Renal cortex interstitium (tissue), 11 donors: ENCODE measurements at regions not wholly inside any gene's neighbourhood (a gene's known extent, or its start where the extent isn't known, plus 50 kb on each side); places are given as distances from the start of the nearest gene placed in this dataset.
A peak's percentile ranks its signal among the peaks of the same experiment; 100 is the strongest.
"Not testable (repeated sequence)": the region's sequence is repeated elsewhere in the genome, so short reads cannot be mapped to it uniquely, and the experiment has no call there.

Experiments
- DNase-seq, 11 donors: peaks; one replicate each; pipeline ENCODE4 v3.0.0-alpha.2; 2013; ENCODE audit warnings: low read depth in 9 of 11, low spot score in 4 of 11; ENCODE audit errors: extremely low read depth in 1 of 11

DNA sequence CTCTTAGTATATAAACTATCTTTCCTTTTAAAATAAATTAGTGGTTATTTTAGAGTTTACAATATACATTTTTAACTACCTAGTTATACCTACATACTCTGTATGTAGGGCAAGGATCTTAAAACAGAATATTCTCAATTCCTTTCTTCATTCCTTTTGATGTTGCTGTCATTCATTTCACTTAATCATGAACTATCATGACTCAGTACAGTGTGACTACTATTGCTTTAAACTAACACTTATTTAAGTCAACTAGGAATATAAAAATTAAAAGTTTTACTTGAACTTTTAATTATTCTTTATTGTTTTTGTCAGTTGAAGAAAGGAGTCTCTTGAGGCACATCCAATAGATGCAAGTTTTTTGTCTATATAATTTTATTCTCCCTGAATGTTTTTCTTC, 726.4 kb downstream of the BRINP3 start:
- DNase-seq: no peak

DNA sequence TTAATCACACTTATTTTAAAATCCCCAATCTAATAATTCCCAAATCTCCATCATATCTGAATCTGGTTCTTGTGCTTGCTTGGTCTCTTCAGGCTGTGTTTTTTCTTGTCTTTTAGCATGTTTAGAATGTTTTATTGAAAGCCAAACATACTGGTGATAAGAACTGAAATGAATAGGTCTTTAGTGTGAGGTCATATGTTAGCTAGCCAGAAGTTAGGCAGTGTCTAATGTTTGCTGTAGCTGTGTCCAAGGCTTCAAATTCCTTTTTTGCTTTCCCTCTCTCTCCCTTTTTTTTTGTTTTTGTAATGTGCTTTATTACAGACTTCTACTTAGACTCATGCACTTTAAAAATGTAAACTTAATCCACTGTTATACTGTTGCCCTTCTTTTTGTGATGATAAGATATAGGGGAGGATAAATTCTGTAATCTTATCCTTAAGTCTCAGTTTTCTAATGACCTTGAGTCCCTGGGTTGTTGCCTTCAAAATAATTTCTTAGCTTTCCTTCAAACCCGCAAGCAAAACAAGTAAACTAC, 725.1 kb downstream of the BRINP3 start:
- peak in 1 of 11 donors; percentile 1 for DNase-seq

DNA sequence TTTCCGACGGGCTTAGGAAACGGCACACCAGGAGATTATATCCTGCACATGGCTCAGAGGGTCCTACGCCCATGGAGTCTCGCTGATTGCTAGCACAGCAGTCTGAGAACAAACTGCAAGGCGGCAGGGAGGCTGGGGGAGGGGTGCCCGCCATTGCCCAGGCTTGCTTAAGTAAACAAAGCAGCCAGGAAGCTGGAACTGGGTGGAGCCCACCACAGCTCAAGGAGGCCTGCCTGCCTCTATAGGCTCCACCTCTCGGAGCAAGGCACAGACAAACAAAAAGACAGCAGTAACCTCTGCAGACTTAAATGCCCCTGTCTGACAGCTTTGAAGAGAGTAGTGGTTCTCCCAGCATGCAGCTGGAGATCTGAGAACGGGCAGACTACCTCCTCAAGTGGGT, 722.6 kb downstream of the BRINP3 start:
- DNase-seq: not testable (repeated sequence)

DNA sequence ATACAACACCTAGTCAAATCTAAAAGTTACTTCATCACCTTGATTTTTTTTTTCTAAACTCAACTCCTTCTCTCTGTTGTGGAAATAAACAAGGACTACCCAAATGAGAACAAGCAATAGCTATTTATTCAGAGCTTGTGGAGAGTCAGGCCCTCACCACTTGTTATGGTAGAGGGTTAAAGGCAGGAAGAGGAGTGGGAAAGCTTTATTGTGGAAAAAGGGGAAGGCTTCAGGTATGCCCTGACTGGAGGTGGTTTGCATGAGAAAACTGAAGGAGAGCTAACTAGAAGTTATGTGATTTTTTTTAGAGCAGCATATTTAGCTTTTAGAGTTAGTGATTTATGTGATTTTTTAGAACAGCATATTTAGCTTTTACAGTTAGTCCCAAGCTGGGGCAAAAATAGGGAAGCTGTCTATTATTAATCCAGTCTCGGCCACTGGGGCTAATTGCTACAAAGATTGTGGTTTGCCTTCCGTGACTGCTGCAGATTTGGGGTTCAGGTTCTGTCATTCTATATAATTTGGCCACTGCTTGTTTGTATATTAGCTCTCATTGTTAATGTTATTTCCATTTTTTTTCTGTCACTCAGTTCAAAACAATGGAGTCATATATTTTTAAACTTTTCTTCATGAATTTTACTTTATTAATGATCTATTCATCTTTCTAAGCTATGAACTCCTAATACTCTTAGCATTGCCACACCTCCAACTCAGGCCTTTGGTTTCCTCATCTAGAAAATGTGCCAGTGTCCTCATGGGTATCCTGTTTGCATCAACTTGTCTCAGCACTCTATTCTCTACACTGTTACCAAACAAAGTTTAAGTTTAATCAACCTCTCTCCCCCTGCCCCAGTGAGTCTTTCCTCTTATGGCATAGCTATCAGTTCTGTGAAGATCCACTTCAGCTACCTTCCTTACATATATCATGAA, 713.0 kb downstream of the BRINP3 start:
- DNase-seq: no peak

DNA sequence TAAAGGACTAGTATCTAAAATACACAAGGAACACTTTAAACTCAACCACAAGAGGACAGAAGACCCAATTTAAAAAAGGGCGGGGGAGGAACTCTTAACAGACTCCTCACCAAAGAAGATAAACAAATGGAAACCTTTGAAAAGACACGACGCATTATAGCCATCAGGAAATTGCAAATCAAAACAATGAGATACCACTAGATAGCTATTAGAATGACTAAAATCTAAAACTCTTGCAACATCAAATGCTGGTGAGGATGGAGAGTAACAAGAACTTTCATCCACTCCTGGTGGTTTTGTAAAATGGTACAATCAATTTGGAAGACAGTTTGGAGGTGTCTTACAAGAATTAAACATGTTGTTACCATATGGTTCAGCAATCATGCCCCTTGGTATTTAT, 708.2 kb downstream of the BRINP3 start:
- DNase-seq: no peak

DNA sequence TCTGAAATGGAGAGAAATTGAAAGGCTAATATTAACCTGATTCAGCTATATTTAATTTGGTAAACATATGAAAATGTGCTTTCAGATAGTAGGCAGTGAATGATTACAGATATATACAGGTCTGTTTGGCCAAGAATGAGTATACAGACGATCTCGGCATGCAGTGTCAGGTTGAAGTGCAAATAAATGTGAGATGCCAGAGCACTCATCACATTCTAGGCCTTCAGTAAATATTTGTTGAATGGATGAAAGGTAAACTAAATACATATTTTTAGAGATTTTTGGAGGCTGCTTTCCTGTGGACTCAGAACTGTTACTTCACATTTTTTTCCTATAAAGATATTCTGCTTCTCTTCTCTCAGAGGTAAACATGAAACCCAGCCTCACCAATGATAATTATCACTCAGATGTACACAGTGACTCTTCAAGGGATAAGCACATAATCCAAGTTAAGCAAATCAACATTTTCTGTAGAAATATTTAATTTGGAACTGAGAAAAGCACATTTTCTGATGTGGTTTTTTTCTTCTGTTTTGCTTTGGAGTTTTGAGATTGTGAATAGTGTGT, 702.9 kb downstream of the BRINP3 start:
- no peak for DNase-seq

DNA sequence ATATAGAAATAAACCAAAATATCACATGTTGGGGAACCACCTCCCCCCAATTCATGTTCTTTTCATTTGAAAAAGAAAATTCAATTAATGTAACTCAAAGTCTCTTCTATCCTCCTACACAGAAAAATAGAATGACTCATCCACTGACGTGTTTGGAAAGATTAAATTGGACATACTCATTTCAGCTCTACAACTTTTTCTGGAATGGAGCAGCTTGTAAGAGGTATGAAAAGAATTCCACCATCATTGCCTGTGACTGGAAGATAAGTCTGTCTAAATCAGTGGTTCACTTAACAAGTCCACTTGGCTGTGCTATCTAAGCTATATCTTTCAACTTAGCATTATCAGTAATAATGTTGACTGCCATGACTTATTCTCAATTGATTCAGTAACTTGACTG, 702.3 kb downstream of the BRINP3 start:
- no peak for DNase-seq

DNA sequence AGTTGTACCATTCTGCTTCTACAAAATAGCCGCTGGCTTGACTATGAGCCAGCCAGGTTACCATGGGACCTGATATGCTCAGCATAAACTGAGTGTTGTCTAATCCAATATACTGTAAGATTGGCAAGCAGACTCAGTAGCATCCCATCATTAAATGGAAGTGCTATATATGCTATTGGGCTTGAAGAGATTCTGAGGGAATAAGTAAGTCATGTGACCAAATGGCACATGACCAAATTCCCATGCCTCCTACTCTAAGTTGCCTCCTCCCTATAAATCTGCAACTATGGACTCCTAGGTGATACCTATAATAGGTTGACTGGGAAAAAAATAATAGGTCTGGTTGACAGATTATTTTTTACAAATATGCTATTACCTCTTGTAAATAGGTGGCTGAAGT, 698.6 kb downstream of the BRINP3 start:
- no peak for DNase-seq

DNA sequence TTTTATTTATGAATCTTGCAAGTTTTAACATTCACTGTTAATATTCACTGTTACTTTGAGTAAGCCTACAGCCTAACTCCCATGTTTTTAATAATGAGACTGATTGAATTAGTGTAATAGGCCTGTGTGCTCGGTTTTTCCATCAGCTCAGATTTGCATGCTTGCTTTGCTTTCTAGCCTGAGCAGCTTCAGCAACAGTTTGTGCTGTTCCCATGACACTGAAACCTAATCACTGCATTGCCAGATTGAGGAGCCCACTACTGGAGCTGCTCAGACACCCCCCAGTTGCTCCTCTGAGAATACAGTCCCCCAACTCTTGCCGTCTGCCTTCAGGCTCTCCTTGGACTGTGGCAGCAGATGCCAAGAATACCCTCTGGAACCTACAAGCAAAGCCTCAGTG, 695.4 kb downstream of the BRINP3 start:
- peak in 2 of 11 donors; percentile 4 to 6 for DNase-seq

DNA sequence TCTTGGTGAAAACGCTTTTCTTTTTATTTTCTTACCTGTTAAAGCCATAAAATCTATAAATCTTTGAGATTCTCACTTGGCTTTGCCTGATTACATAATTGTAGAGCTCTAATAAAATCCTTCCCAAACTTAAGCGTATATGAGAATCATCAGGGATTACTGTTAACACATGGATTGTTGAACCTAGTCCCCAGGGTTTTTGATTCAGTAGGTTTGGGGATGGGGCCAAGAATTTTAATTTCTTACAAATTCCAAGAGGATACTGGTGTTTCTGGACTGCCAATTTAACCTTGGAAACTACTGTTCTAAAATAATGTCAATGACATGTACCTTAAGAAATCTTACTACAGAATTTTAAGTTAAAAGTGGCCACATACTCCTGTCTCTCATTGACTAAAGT, 694.2 kb downstream of the BRINP3 start:
- DNase-seq: no peak

DNA sequence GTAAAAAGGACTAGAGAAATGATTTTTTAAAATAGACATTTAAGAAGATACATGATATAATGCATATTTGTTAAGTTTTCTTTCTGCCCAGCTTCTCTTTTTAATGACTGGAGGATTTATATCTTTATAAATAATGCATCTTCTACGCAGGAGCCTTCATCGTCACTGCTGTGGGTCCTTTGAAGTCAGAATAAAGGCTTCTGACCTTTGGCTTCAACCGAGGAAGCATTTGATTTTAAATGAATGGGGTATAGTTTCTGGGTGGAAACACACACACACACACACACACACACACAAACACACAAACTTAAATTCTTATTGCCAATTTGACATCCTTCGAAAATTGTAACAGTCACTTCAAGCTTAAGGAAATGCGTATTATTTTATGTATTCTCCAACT, 690.9 kb downstream of the BRINP3 start:
- DNase-seq: no peak

DNA sequence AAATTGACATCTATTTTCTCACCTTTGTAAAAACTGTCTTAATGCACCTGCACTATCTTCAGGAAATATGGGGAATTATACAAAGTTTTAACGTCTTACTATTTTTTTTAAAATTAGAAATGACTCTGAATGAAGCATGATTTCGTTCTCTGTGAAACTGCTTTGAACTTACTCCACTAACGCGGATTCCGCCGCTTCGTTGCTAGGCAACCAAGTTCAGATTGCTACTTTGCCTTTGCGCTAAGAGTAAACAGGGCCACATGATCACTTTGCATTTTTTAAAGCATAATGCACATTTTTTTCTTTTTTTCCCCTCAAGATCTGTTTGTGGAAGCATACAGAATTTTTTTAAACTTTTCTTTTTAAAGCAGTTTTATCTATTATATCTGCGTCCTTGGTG, 690.5 kb downstream of the BRINP3 start:
- peak in 6 of 11 donors; percentile 7 to 28 (median 13) for DNase-seq

DNA sequence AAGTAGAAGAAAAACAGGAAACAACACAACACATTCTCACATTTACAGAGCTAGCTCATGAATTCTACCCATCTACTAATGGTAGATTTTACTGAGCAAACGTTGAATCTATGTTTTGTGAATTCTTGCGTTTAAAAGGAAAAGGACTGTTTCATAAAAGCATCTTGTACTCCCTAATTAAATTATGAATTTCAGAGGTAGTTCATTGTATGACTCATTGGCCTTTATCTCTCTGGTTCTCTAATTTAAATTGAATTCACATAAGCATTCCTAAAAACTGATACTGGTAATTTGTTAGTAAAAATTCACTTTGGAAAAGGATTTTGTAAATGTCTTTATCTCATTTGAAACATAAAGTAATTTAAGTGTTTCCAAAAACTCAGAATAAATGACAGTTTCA, 687.3 kb downstream of the BRINP3 start:
- DNase-seq: no peak

DNA sequence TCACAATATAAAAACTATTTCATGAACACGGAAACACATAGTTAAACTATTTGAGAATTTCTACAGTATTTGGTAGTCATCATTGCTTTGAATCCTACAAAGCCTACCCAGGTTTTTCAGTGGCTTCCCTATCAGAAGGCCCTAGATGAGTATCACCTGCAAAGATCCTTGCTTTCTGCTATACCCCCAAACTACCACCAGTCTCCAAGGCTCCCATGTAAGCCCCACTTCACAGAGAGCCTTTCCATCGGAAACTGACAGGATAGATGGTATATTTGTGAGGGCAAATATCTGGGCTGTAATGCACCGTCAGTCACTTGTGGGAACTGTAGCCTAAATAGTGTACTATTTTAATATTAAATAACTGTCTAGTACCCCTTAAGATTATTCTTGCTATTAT, 674.3 kb downstream of the BRINP3 start:
- no peak for DNase-seq

DNA sequence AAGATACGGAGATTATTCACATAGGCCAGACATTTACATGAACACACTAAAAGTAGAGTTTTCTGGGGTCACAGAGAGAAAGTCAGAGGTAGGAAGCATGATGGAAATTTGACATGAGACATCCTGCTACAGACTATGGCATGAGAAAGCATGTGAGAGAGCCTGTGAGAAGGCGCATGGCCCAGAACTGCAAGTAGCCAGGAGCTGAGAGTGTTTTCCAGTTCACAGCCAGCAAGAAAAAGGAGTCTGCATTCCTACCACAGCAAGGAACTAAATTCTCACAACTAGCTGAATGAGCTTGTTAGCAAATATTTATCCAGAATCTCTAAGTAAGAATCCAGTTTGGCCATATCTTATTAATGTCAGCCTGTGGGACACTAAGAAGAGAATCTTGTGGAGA, 673.3 kb downstream of the BRINP3 start:
- no peak for DNase-seq

DNA sequence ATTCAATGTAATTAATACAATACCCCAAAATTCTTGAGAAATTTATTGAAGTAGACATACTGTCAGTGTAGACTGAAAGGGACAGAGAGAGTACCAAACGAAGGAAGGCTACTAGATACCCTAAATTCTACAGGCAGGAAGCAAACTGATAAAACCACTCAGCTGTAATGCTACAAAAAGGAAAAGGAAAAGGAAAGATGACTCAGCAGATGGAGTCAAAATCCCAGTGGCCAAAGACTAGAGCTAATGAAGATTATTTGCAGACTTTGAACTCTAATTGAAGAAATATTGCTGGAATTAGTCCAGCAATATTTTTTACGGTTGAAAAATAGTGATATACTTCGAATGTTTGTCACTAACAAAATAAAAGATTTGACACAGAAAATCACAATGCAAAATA, 671.9 kb downstream of the BRINP3 start:
- DNase-seq: no peak

DNA sequence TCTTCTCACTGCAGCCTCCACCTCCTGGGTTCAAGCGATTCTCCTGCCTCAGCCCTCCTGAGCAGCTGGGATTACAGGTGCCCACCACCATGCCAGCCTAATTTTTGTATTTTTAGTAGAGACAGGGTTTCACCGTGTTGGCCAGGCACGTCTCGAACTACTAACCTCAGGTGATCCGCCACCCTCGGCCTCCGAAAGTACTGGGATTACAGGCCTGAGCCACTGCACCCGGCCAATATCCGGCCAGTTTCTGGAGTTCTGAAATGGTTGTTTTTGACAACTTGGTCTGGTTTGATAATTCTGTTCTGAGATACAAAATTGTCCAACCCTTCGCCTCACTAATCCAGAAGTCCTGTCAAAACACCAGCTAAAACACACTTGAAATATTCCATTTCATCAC, 667.0 kb downstream of the BRINP3 start:
- DNase-seq: not testable (repeated sequence)

DNA sequence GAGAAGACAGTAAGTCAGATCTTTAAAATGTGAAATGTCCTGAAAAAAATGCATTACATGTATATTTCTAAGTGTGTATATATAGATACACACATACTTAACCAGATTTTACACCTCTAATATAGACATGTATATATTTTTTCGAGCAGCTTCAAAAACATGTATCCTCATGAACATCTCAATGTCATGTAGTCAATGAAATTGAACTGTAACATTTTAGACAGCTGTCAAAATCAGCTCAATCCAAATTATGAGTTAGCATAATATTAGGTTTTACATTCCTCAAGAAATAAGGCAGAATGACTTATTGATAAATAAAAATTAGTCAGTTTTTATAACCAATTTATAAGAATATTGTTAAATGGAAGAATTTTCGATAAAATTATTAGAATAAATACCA, 665.7 kb downstream of the BRINP3 start:
- DNase-seq: no peak

DNA sequence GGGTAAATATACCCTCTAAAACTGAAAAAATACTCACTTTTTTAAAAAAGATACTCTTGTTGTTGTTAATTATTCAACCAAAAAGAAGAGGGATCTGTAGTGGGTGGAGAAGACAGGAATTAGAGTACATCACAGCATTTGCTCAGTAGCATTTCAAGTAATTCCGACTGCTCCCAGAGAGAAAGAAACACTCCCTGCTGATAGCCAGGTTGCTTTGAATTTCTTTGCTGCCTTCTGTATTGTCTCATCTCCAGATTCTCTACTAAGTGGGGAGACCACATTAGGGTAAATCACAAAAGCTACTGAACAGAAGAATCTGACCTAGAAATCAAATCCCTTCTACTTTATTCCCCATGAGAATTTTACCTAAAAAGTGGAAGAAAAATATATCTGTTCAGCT, 661.1 kb downstream of the BRINP3 start:
- DNase-seq: no peak

DNA sequence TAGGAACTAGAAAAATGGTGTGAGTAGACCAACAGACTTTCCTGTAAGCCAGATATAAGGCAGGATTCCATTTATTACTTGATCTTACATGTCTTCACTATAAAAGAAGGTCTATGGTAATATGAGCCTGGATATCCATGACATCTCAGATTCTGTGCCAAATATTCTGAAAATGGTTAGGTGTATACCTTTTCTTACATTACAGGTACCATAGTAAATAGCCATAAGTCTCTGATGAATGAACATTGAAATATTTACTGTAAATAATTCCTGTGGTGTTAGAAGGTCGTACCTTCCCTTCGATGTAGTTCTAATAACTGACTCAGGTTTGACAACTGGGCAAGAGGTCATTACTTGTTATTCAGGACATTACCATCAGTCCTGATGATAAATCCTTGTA, 657.9 kb downstream of the BRINP3 start:
- no peak for DNase-seq

DNA sequence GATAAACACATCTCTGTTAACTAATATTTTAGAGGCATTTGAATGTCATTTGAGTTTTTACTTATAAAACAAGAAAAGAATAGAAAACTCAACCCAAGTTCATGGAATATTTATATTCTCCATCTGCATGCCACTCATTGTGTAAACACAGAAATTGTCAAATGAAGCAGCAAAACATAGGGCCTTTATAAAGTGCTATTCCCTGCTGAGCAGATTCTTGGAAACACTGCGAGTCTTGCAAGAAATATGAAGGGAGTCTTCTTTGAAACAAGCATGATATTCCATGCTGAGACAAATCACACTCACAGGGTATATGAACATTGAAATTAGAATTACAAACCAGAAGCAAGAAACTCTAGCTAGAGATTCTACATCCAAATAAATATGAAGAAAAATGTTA, 655.8 kb downstream of the BRINP3 start:
- DNase-seq: no peak
